IMR-90 (cell line): ENCODE measurements at regions not wholly inside any gene's neighbourhood (a gene's known extent, or its start where the extent isn't known, plus 50 kb on each side); places are given as distances from the start of the nearest gene placed in this dataset.

Experiments
- ATAC-seq: fragments of 200-7000 bp; cut with Tn5 transposase; 2 replicates; pipeline ENCODE4 v1.9.1; 2020; ENCODE audit warnings: low read depth, mild to moderate bottlenecking, moderate library complexity
- BruUV-seq: library from RNA; stranded (reverse); fragments of 400-500 nt; replicated peaks from 2 replicates; lab custom pipeline; 2021; lab: Mats Ljungman, UMichigan
- CTCF ChIA-PET: fragments of 300-600 bp; formaldehyde crosslinking; extraction: SDS; loops from one replicate; lab custom pipeline; 2021; ENCODE audit warnings: antibody characterized with exemption; lab: Yijun Ruan, JAX
- POLR2A ChIA-PET: fragments of 300-600 bp; sonication (Branson Sonifier 250); formaldehyde crosslinking; loops from one replicate; lab custom pipeline; 2022; ENCODE audit warnings: antibody characterized with exemption; ENCODE audit not compliant: unreplicated experiment; lab: Charles Lee
- DNase-seq: peaks from one replicate; pipeline ENCODE4 v3.0.0; 2013
- H2AFZ ChIP-seq: replicated peaks from 2 replicates; pipeline ENCODE3; 2013; ENCODE audit warnings: low read length, mild to moderate bottlenecking; ENCODE audit not compliant: poor library complexity
- H2AK5ac ChIP-seq: 2 replicates; pipeline ENCODE4 v1.6.1; 2013; ENCODE audit warnings: low read depth, low read length, inconsistent platforms
- H2AK9ac ChIP-seq: replicated peaks from 2 replicates; pipeline ENCODE3; 2013; ENCODE audit warnings: mild to moderate bottlenecking, low read depth, low read length, moderate library complexity; ENCODE audit not compliant: poor library complexity
- H2BK120ac ChIP-seq: 2 replicates; pipeline ENCODE4 v1.6.1; 2013; ENCODE audit warnings: low read depth, low read length, inconsistent platforms
- H2BK15ac ChIP-seq: 3 replicates; pipeline ENCODE4 v1.6.1; 2013; ENCODE audit warnings: low read depth, low read length, inconsistent platforms
- H2BK20ac ChIP-seq: 2 replicates; pipeline ENCODE4 v1.6.1; 2013; ENCODE audit warnings: low read depth, mild to moderate bottlenecking, inconsistent platforms, low read length, moderate library complexity
- H2BK5ac ChIP-seq: 2 replicates; pipeline ENCODE4 v1.6.1; 2013; ENCODE audit warnings: mild to moderate bottlenecking, low read depth, low read length, inconsistent platforms; ENCODE audit not compliant: poor library complexity, severe bottlenecking
- H3K14ac ChIP-seq: replicated peaks from 2 replicates; pipeline ENCODE4 v1.6.1; 2013; ENCODE audit warnings: low read depth, low read length, inconsistent platforms
- H3K18ac ChIP-seq: 2 replicates; pipeline ENCODE4 v1.6.1; 2013; ENCODE audit warnings: low read depth, low read length, control low read depth
- H3K23ac ChIP-seq: 2 replicates; pipeline ENCODE4 v1.6.1; 2013; ENCODE audit warnings: low read depth, low read length, inconsistent platforms
- H3K27ac ChIP-seq: 2 replicates; pipeline ENCODE4 v1.5.1; 2013; ENCODE audit warnings: mild to moderate bottlenecking, control low read depth, low read length; ENCODE audit not compliant: insufficient read depth
- H3K27me3 ChIP-seq: 2 replicates; pipeline ENCODE4 v1.6.1; 2013; ENCODE audit warnings: low read length; ENCODE audit not compliant: control insufficient read depth, insufficient read depth
- H3K36me3 ChIP-seq: 2 replicates; pipeline ENCODE4 v1.6.1; 2013; ENCODE audit warnings: low read length, mixed read lengths; ENCODE audit not compliant: control insufficient read depth, insufficient read depth
- H3K4ac ChIP-seq: 2 replicates; pipeline ENCODE4 v1.6.1; 2013; ENCODE audit warnings: low read depth, low read length, inconsistent platforms
- H3K4me1 ChIP-seq: 2 replicates; pipeline ENCODE4 v1.6.1; 2013; ENCODE audit warnings: low read length, mixed read lengths; ENCODE audit not compliant: control insufficient read depth, insufficient read depth
- H3K4me2 ChIP-seq: 2 replicates; pipeline ENCODE4 v1.6.1; 2013; ENCODE audit warnings: low read depth, mild to moderate bottlenecking, control low read depth, low read length, moderate library complexity
- H3K4me3 ChIP-seq: 2 replicates; pipeline ENCODE4 v1.5.1; 2013; ENCODE audit warnings: low read depth, mild to moderate bottlenecking, control low read depth, low read length, moderate library complexity; ENCODE audit not compliant: insufficient read depth
- H3K56ac ChIP-seq: 2 replicates; pipeline ENCODE4 v1.6.1; 2013; ENCODE audit warnings: low read length, inconsistent platforms; ENCODE audit not compliant: insufficient read depth; ENCODE audit errors: extremely low read depth
- H3K79me1 ChIP-seq, 2 experiments: 2 replicates each; pipeline ENCODE4 v1.6.1; 2013; ENCODE audit warnings: low read length in 2 of 2, inconsistent platforms in 1 of 2, low read depth in 1 of 2
- H3K9ac ChIP-seq: 2 replicates; pipeline ENCODE4 v1.6.1; 2013; ENCODE audit warnings: low read depth, low read length, control low read depth
- H3K9me1 ChIP-seq: 2 replicates; pipeline ENCODE4 v1.6.1; 2013; ENCODE audit warnings: low read length, inconsistent platforms; ENCODE audit not compliant: insufficient read depth
- H3K9me3 ChIP-seq: 2 replicates; pipeline ENCODE4 v1.6.1; 2013; ENCODE audit warnings: low read length; ENCODE audit not compliant: control insufficient read depth, insufficient read depth
- H4K20me1 ChIP-seq: 2 replicates; pipeline ENCODE4 v1.6.1; 2013; ENCODE audit warnings: low read length, inconsistent platforms; ENCODE audit not compliant: insufficient read depth
- H4K5ac ChIP-seq: 2 replicates; pipeline ENCODE4 v1.6.1; 2013; ENCODE audit warnings: mild to moderate bottlenecking, low read depth, low read length, control low read depth
- H4K8ac ChIP-seq, 2 experiments: 2 replicates each; pipeline ENCODE4 v1.6.1; 2013; ENCODE audit warnings: low read depth in 2 of 2, low read length in 2 of 2, control low read depth in 1 of 2, inconsistent platforms in 1 of 2
- H4K91ac ChIP-seq: 2 replicates; pipeline ENCODE4 v1.6.1; 2013; ENCODE audit warnings: low read depth, low read length, inconsistent platforms; ENCODE audit not compliant: insufficient read depth
- CHD1 ChIP-seq: IDR thresholded peaks from 2 replicates; pipeline ENCODE4 v1.6.1; 2012; ENCODE audit warnings: low read depth, low read length, improper control_type of control experiment
- ELK1 ChIP-seq: fragments of 150-350 bp; IDR thresholded peaks from 2 replicates; pipeline ENCODE4 v1.6.1; 2016; ENCODE audit warnings: low read depth, mild to moderate bottlenecking, low read length, moderate library complexity, borderline replicate concordance
- MXI1 ChIP-seq: IDR thresholded peaks from 2 replicates; pipeline ENCODE4 v1.6.1; 2012; ENCODE audit warnings: low read depth, mild to moderate bottlenecking, low read length, moderate library complexity, borderline replicate concordance
- POLR2A ChIP-seq: IDR thresholded peaks from 2 replicates; pipeline ENCODE4 v1.6.1; 2012; ENCODE audit warnings: mild to moderate bottlenecking, low read depth, low read length
- RAD21 ChIP-seq: IDR thresholded peaks from 2 replicates; pipeline ENCODE4 v1.6.1; 2012; ENCODE audit warnings: low read length, improper control_type of control experiment
- RCOR1 ChIP-seq: IDR thresholded peaks from 2 replicates; pipeline ENCODE4 v1.6.1; 2012; ENCODE audit warnings: mild to moderate bottlenecking, low read length, improper control_type of control experiment; ENCODE audit not compliant: insufficient replicate concordance
- SMC3 ChIP-seq: fragments of 150-350 bp; IDR thresholded peaks from 2 replicates; pipeline ENCODE4 v1.6.1; 2016; ENCODE audit warnings: low read depth, mild to moderate bottlenecking, antibody characterized with exemption, low read length, moderate library complexity
- WGBS, 2 experiments: methylation state at CpG; one replicate each; pipeline versions ENCODE4 v1.1.5 to v1.1.7; 2013; ENCODE audit warnings: missing lambda C conversion rate in 2 of 2; ENCODE audit not compliant: insufficient read length in 1 of 2; ENCODE audit errors: extremely low coverage in 2 of 2; 5-methylcytosine and 5-hydroxymethylcytosine counted together
- dilution Hi-C: fragments of 300-500 bp; cut with HindIII; formaldehyde crosslinking; loops from one replicate; pipeline ENCODE4 v1.14.3; 2018; ENCODE audit warnings: low sequenced_read_pairs; ENCODE audit not compliant: unreplicated experiment
- in situ Hi-C: fragments of 300-500 bp; cut with MboI; formaldehyde crosslinking; loops from 3 replicates; pipeline ENCODE4 v1.14.3; 2019; ENCODE audit warnings: low sequenced_read_pairs, inconsistent platforms, mixed read lengths
- intact Hi-C: fragments of 100-400 bp; cut with micrococcal nuclease; formaldehyde crosslinking; loops from 2 replicates; pipeline ENCODE4 v1.10.0; 2022

- H3K79me1 ChIP-seq: no peaks in the 10 kb centered on the region
- no peak overlapping the region for H3K9ac ChIP-seq
- WGBS, 2 experiments: no CpG with 5 or more reads among the region's 1 CpG
- H2BK120ac ChIP-seq: no peak overlapping the region
- ATAC-seq (no peak), DNase-seq (no peak)
- no peak overlapping the region for H2AK9ac ChIP-seq
- H4K91ac ChIP-seq: no peak overlapping the region
- H4K8ac ChIP-seq: no peak overlapping the region
- H2AK5ac ChIP-seq: no peak overlapping the region
- no peak overlapping the region for H3K23ac ChIP-seq
- no peak overlapping the region for H2BK20ac ChIP-seq
- no peak overlapping the region for H3K18ac ChIP-seq
- TF ChIP-seq ELK1: no peak
- no peak for TF ChIP-seq RCOR1
- TF ChIP-seq POLR2A: no peak
- TF ChIP-seq SMC3: no peak
- no peak for TF ChIP-seq MXI1
- TF ChIP-seq RAD21: no peak
- TF ChIP-seq CHD1: no peak
- BruUV-seq: no TSS peak
- no peak overlapping the region for H4K5ac ChIP-seq
- no peak overlapping the region for H3K14ac ChIP-seq
- no peaks in the 10 kb centered on the region for H3K36me3 ChIP-seq
- H4K20me1 ChIP-seq: no peaks in the 10 kb centered on the region
- CTCF ChIA-PET: no interaction called here
- H3K4me1 ChIP-seq: no peaks in the 10 kb centered on the region
- H2BK15ac ChIP-seq: no peak overlapping the region
- H3K27me3 ChIP-seq: no peaks in the 10 kb centered on the region
- POLR2A ChIA-PET: no interaction called here
- in situ Hi-C loops: no loop called here
- no peaks in the 10 kb centered on the region for H3K9me1 ChIP-seq
- H3K56ac ChIP-seq: no peak overlapping the region
- dilution Hi-C loops: no loop called here
- H3K4me3 ChIP-seq: no peak overlapping the region
- no peak overlapping the region for H2AFZ ChIP-seq
- no peak overlapping the region for H2BK5ac ChIP-seq
- H3K27ac ChIP-seq: no peak overlapping the region
- H3K9me3 ChIP-seq: peaks cover 1% of the 10 kb centered on the region; the same call in 1 of the 2 replicates
- H3K4me2 ChIP-seq: no peak overlapping the region
- no peak overlapping the region for H3K4ac ChIP-seq
- intact Hi-C loops: no loop called here
These were observed 352.1 kb upstream of the MEIS2 start for GRCh38 chr15:37452498-37452897.
